LNCaP clone FGC (cell line): ENCODE measurements at regions not wholly inside any gene's neighbourhood (a gene's known extent, or its start where the extent isn't known, plus 50 kb on each side); places are given as distances from the start of the nearest gene placed in this dataset.
"Not testable (repeated sequence)": the region's sequence is repeated elsewhere in the genome, so short reads cannot be mapped to it uniquely, and the experiment has no call there.

Experiments used
- DNase-seq: peaks from one replicate; pipeline ENCODE4 v3.0.0-alpha.2; 2011; ENCODE audit warnings: low read depth
- H3K4me3 ChIP-seq: 2 replicates; pipeline ENCODE4 v1.5.1; 2011; ENCODE audit warnings: mild to moderate bottlenecking, low read depth, low read length, control low read depth
- TF ChIP-seq, protein P1 (sequence below): IDR thresholded peaks from 2 replicates; pipeline ENCODE4 v1.5.1; 2012; ENCODE audit warnings: mild to moderate bottlenecking; ENCODE audit not compliant: control insufficient read depth, insufficient read depth; ENCODE audit errors: extremely low read depth

DNA sequence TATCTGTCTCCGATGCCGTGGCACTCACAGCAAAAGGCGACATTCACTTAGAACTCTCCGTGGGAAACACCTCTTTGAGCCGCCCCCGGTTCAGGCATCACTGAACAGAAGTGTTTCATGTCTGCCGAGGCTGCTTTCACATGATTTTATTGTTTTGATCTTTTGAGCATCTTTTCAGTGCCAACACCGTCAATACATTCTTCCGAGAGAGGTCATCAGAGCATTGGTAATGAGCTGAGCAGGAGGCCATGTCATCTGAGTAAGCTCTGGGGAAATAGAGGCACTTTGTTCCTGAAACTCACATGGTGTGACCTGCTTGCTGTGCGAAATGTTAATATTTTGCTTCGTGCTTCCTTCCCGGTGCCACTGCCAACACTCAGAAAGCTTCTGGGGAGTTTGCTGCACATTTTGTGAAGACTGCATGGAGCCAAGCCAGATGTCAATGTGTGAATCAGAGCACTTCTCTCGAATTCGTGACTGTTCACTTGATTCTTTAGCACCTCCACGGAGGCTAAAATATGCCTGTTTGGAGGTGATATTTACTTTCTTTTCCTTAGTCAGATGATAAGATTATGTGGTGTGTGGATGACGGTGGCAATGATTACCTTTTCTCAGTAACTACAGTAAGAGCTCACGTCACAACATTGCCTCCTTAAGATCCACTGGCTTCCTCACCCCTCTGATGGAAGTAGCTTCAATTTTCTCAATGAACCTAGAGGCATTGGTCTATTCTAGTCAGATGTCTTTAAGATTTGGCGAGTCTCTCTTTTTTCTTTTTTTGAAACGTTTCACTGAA, 222.3 kb upstream of the HS3ST1 start:
- DNase-seq = no peak
- H3K4me3 ChIP-seq = no peak overlapping the region
- TF ChIP-seq, protein P1, sequence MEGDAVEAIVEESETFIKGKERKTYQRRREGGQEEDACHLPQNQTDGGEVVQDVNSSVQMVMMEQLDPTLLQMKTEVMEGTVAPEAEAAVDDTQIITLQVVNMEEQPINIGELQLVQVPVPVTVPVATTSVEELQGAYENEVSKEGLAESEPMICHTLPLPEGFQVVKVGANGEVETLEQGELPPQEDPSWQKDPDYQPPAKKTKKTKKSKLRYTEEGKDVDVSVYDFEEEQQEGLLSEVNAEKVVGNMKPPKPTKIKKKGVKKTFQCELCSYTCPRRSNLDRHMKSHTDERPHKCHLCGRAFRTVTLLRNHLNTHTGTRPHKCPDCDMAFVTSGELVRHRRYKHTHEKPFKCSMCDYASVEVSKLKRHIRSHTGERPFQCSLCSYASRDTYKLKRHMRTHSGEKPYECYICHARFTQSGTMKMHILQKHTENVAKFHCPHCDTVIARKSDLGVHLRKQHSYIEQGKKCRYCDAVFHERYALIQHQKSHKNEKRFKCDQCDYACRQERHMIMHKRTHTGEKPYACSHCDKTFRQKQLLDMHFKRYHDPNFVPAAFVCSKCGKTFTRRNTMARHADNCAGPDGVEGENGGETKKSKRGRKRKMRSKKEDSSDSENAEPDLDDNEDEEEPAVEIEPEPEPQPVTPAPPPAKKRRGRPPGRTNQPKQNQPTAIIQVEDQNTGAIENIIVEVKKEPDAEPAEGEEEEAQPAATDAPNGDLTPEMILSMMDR = no peak

GRCh38 chr4:11647433-11647832, 218.7 kb upstream of the HS3ST1 start:
- no peak for DNase-seq
- no peak overlapping the region for H3K4me3 ChIP-seq
- TF ChIP-seq, protein P1 = no peak

DNA sequence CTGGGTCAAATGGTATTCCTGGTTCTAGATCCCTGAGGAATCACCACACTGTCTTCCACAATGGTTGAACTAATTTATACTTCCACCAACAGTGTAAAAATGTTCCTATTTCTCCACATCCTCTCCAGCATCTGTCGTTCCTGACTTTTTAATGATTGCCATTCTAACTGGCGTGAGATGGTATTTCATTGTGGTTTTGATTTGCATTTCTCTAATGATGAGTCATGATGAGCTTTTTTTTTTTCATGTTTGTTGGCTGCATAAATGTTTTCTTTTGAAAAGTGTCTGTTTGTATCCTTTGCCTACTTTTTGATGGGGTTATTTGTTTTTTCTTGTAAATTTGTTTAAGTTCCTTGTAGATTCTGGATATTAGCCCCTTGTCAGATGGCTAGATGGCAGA, 214.4 kb upstream of the HS3ST1 start:
- not testable (repeated sequence) for DNase-seq, H3K4me3 ChIP-seq

DNA sequence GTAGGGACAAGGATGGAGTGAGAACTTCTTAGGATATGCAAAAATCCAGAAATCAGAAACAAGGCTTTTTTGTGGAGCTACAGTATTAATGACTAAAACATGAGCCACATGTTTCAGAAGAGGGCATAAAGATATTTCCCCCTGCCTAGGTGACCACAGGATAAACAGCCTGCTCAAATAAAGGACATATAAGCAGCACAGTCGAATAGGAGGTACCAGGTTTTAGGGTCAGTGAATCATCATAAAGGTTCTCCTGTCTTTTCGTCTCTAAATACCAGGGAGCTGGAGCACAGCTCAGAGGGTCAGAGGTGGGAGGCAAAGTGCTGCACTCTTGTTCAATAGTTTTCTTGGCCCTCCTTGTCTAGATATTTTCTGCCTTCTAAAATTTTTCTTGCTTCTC, 211.9 kb upstream of the HS3ST1 start:
- TF ChIP-seq, protein P1 = no peak
- no peak overlapping the region for H3K4me3 ChIP-seq
- DNase-seq = no peak

DNA sequence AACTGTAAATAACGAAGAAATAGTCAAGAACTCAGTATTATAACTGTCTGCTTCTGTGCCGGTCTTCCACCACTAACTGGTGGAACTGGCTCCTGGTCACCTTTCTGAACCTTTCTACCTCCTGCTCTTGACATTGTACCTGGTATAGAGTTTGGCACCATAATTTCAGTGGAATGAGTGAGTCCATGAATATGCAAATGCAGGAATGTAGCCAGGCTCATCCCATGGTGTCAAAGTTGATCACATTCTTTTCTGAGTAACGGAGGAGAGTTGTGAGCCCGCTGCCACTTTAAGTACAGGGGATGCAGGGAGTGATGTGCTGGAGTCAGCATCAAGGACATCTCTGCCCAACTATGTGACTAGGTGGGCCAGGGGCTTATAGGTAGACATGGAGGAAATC, 207.9 kb upstream of the HS3ST1 start:
- TF ChIP-seq, protein P1 = no peak
- DNase-seq = no peak
- H3K4me3 ChIP-seq = no peak overlapping the region

DNA sequence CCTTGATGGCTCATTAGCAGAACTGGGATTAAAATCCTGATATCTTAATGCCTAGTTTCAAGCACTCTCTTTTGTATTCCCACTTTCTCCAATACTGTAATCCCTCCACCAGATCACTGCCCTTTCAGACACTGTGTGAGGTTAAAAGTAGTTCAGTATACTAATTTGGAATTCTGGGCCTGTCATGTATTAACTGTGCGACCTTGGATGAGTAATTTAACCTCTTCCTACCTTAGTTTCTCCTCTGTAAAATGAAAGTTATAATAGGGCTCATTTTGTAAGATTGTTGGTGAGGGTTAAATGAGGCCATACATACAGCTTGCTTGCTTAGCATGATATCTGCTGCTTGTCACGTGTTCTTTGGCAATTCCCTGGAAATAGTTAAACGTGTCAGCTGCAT, 207.3 kb upstream of the HS3ST1 start:
- no peak overlapping the region for H3K4me3 ChIP-seq
- TF ChIP-seq, protein P1 = no peak
- DNase-seq = no peak

DNA sequence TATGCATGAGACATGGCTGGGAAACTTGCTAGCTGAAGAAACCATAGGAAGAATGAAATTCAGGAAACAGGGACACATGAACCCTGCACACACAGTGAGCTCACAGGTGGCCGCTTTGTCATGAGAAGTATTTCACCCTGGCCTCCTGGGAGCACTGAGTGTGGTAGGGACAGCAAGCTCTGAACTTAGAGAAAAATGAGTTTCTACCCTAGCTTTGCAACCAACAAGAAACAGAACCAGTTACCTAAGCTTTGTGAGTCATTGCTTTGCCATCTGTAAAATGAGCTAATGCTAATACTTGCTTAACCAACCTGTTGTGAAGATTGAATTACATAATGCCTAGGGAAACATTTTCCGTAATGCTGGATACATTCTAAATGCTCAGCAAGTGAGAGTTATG, 206.6 kb upstream of the HS3ST1 start:
- TF ChIP-seq, protein P1 = no peak
- DNase-seq = no peak
- no peak overlapping the region for H3K4me3 ChIP-seq
